ENCODE measurements at regions not wholly inside any gene's neighbourhood (a gene's known extent, or its start where the extent isn't known, plus 50 kb on each side); places are given as distances from the start of the nearest gene placed in this dataset.

DNA sequence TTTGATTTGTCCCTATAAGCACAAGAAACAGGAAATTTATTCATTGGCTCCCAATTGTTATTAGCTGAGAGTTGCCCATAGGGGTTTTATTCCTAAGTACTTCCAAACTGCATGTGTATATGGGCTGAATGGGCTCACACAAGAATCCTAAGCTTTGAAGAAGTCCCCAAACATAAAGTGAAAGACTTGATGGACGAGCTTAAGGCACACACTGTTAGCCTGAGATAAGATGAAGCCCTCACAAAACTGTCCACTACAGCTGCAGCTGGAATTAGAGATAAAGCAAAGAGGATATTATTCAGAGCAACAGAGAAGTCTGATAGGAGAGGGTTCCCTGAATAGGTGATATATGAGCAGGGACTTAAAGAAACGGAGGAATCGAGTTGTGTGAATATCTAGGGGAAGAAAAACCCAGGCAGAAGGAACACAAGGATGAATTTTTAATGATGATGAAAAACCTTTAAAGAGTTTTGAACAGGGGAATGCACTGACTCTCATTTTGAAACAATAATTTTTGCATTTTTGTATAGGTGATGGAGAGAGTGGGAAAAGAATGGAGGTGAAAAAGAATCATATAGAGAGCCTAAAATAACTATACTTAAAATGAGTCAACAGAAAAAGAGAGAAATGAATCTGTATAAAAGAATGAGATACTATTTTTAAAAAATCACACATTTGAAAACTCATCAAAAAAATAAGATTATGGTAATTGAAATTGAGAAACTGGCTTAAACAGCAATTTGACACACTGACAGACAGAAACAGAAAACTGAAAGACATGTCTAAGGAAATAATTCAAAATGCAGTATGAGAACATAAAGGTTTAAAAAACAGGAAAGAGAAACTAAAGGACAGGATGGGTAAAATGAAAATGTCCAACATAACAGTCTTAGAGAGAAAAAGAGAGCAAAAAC is 133.6 kb upstream of the POGK start:
- in situ Hi-C loops (cut with HindIII; ENCODE audit: low sequenced_read_pairs) = no loop called here
- H3K4me3 ChIP-seq (ENCODE audit: low read depth, low read length) = no peak overlapping the region
- DNase-seq (ENCODE audit: low read depth) = no peak
- no peak for TF ChIP-seq CTCF (IDR thresholded peaks at IDR 0.05; ENCODE audit: low read depth, low read length, missing control alignments)

DNA sequence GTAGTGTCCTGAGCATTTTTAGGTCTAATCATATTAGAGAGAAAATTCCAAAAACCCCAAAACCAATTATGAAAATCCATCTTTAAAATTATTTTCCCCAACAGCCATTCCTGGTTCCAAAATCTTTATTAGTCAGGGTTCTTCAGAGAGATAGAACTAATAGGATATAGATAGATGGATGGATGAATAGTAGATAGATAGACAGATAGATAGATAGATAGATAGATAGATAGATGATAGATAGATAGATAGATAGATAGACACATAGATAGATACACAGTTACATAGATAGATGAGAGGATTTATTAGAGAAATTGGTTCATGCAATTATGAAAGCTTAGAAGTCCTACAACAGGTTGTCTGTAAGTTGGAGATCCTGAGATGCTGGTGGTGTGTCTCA is 122.7 kb upstream of the POGK start:
- no peak for TF ChIP-seq CTCF (IDR thresholded peaks at IDR 0.05; ENCODE audit: low read depth, low read length, missing control alignments)
- in situ Hi-C loops (cut with HindIII; ENCODE audit: low sequenced_read_pairs) = no loop called here
- no peak for DNase-seq (ENCODE audit: low read depth)
- no peak overlapping the region for H3K4me3 ChIP-seq (ENCODE audit: low read depth, low read length)

DNA sequence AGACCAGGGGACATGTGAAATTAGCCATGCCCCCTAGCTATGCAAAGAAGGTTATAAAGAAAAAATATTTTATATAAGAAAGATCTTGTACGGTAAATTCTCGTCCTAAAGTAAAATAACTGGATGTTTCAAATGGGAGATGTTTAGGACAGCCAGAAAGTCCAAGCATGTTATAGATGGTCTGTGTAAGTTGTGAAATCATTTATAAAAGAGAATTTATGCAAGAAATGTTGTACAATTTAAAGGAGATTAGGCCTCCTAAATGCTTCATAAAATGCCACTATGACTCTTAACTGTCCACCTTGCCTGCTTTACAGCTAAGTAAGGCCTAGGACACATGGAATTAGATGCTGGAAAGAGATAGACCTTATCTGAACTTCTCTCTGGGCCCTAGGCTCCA is 118.1 kb upstream of the POGK start:
- no peak for TF ChIP-seq CTCF (IDR thresholded peaks at IDR 0.05; ENCODE audit: low read depth, low read length, missing control alignments)
- no peak overlapping the region for H3K4me3 ChIP-seq (ENCODE audit: low read depth, low read length)
- in situ Hi-C loops (cut with HindIII; ENCODE audit: low sequenced_read_pairs) = no loop called here
- DNase-seq (ENCODE audit: low read depth) = no peak

GRCh38 chr1:166730299-166730888 is 108.9 kb upstream of the POGK start:
- no peak for TF ChIP-seq CTCF (IDR thresholded peaks at IDR 0.05; ENCODE audit: low read depth, low read length, missing control alignments)
- no peak overlapping the region for H3K4me3 ChIP-seq (ENCODE audit: low read depth, low read length)

GRCh38 chr1:166738140-166738539 is 101.1 kb upstream of the POGK start:
- in situ Hi-C loops (cut with HindIII; ENCODE audit: low sequenced_read_pairs) = no loop called here
- H3K4me3 ChIP-seq (ENCODE audit: low read depth, low read length) = no peak overlapping the region
- no peak for DNase-seq (ENCODE audit: low read depth)
- no peak for TF ChIP-seq CTCF (IDR thresholded peaks at IDR 0.05; ENCODE audit: low read depth, low read length, missing control alignments)

More at GRCh38 chr1:166730299-166730888, 108.9 kb upstream of the POGK start:
- in situ Hi-C loops (cut with HindIII; ENCODE audit: low sequenced_read_pairs) = no loop called here
- no peak for DNase-seq (ENCODE audit: low read depth)

DNA sequence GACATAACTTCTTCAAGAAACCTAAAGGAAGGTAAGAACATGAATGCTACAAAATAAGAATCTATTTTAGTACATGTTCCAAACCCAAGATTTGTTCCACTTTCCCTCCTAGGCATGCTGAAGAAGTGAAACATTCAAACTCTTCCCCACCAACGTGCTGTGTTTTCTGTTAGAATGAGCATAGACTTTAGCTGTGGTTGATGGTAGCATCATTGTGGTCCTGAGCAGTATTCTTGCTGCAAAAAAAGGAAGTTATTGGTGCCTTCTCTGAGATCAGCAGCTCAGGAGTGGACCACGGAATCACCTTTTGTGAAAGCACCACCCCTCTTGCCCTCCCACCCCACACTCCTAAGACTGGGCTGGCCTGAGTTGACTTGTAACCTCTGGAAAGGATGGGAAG is 100.4 kb upstream of the POGK start:
- no peak for DNase-seq (ENCODE audit: low read depth)
- no peak overlapping the region for H3K4me3 ChIP-seq (ENCODE audit: low read depth, low read length)
- no peak for TF ChIP-seq CTCF (IDR thresholded peaks at IDR 0.05; ENCODE audit: low read depth, low read length, missing control alignments)
- in situ Hi-C loops (cut with HindIII; ENCODE audit: low sequenced_read_pairs) = no loop called here
